Activated CD4-positive, alpha-beta T cell treated with anti-CD3 and anti-CD28 coated beads, Interleukin-2, amount 50 U/mL, for 4 hours (primary cell): ENCODE measurements at regions not wholly inside any gene's neighbourhood (a gene's known extent, or its start where the extent isn't known, plus 50 kb on each side); places are given as distances from the start of the nearest gene placed in this dataset.

Experiments
- DNase-seq, 2 experiments: peaks; one replicate each; pipeline ENCODE4 v3.0.0-alpha.2; 2020

GRCh38 chr14:86539361-86540070, 1009.6 kb downstream of the FLRT2 start:
- DNase-seq, result no peak

DNA sequence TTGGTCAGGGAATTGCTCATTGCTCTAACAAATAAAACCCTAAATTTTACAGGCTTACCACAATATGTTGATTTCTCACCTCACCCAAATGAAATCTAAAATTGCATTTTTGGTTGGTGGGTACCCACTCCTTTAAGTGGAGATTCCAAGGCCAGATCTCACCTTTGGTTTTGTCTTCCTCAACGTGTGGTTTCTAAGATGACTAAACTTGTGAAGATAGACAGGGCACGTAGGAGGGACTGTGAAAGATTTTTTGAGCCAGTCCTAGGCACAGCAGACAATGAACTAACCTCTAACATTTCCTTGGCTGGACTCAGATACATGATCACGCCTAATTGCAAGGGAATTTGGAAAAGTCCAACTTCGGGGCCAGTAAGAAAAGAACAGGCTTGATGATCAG, 1003.9 kb downstream of the FLRT2 start:
- no peak for DNase-seq

DNA sequence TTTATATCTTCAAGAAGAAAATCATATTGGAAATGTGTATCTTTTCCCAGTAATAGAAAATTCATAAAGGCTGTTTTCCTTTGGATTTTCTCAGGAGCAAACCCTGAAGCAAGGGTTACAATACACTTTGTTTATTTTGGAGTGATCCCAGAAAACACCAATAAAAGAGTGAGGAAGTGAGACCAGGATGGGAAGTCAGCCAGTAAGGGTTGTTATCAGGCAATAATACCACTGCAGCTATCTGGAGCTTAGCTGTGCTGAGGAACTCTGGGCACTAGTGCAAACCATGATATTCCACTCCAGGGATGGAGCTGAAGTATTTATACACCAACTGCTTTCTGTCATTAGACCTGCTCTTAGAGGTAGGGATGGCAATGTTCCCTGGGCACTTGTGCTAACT, 1002.3 kb downstream of the FLRT2 start:
- no peak for DNase-seq

DNA sequence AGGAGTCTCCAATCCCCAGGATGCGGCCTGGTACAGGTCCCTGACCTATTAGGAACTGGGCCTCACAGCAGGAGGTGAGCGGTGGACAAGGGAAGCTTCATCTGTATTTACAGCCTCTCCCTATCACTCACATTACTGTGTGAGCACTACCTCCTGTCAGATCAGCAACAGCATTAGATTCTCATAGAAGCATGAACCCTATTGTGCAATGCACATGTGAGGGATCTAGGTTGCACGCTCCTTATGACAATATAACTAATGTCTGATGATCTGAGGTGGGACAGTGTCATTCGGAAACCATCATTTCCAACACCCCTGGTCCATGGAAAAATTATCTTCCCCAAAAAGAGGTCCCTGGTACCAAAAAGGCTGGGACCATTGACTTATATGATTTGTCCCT, 1000.5 kb downstream of the FLRT2 start:
- no peak for DNase-seq

DNA sequence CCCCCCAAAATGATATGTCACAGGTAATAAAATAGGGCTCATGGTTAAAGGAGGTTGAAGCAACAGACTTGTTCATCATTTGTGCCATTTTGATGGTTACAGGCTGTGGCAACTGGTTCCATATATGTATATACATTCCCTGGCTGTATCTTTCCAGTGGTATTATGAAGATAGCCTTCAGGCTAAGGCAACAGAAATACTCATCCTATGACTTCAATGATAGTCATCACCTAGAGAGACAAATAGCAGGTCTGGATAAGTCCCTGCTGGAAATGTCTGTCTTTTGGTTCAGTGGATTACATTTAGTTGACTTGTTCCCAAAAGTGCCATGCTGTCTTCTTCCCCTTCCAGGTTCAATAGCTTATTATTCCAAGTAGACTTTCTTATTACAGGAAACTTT, 997.4 kb downstream of the FLRT2 start:
- no peak for DNase-seq

- DNase-seq, result no peak
Measured at GRCh38 chr14:86525673-86526072, 995.7 kb downstream of the FLRT2 start.

GRCh38 chr14:86521843-86522242, 991.9 kb downstream of the FLRT2 start:
- no peak for DNase-seq

DNA sequence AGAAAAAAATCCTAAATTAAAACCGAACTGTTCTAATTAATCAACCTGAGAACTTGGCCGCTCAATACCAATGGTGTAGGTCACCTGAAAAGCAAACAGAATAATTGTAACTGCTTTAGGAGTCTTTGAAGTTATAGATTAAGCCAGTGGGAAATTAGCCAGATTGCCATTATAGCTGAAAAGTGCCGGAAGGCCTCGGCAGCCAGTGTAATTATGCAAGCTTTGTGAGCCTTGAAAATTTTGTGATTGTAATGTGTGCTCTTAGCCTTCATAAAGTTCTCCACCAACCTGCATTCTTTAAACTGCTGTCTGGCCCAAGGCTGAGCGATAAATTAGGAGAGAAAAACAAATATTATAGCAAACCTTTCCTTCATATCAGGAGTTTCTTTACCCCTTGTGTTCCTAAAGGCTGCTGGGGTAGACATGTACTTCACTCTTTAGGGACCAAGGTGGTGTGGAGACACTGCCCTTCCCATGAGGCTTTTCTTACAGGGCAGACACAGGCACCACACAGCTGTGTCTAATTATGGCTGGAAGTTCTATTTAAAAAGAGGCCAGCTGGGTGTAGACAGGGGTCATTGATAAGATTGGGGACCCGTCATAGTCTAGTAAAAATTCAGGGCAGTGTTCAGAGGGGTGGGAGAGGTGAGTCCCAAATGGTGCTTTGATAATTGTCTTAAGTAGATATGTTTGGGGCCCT, 991.2 kb downstream of the FLRT2 start:
- no peak for DNase-seq

DNA sequence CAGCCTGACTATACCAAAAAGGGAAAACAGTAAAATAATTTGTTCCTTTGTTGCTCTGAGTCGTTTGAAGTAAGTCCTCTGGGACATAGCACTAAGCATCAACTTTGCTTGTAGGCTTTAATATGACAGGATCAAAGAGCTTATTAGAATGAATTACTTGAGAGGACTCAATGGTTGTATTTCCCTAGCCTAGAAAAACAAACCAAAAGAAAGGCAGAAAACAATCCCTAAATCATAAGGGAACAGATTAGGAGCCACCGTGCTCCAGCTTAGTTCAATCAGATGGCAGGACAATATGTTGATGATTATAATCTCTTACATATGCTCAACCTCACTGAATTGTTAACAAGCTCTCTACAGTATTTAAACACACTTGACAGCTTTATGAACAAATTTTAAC, 988.4 kb downstream of the FLRT2 start:
- no peak for DNase-seq

GRCh38 chr14:86515195-86515594, 985.3 kb downstream of the FLRT2 start:
- no peak for DNase-seq

- no peak for DNase-seq
Measured at GRCh38 chr14:86513564-86513963, 983.6 kb downstream of the FLRT2 start.

GRCh38 chr14:86513056-86513455, 983.1 kb downstream of the FLRT2 start:
- DNase-seq, result no peak

DNA sequence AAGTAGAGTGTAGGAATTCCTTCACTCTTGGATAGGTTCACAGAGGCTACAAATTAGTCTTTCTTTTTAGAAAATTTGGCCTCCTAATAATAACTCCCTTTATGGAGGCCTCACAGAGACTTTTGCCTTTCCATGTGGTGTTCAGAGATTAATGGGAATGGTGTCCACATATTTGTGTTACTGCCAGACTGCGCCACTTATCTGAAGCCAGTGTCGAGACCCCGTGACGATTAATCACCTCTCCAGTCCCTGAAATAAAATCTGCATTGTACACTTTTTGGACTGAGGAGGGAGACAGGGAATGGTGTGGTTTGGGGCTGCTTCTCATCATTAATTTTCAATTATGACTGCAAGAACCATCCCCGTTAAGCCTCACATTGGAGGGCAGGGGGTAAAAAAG, 980.5 kb downstream of the FLRT2 start:
- no peak for DNase-seq

GRCh38 chr14:86505808-86506207, 975.9 kb downstream of the FLRT2 start:
- no peak for DNase-seq

DNA sequence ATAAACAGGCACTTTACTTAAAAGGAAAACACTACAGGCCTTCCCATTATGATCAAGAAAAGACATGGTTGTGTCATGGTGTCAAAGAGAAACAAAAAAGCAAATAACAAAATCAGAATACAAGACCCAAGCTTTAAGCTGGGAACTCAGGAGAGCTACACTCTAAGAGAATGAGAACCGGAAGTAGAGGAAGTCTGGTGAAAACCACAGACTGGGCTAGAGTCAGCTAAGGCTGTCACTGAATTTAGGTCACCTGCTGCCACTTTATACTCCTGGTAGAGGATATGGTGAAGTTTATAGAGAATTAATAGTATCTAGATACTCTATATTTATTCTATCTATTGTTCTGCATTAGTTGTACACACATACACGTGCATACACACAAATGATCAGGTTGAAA, 971.7 kb downstream of the FLRT2 start:
- no peak for DNase-seq

- no peak for DNase-seq
Measured at GRCh38 chr14:86491743-86492142, 961.8 kb downstream of the FLRT2 start.

DNA sequence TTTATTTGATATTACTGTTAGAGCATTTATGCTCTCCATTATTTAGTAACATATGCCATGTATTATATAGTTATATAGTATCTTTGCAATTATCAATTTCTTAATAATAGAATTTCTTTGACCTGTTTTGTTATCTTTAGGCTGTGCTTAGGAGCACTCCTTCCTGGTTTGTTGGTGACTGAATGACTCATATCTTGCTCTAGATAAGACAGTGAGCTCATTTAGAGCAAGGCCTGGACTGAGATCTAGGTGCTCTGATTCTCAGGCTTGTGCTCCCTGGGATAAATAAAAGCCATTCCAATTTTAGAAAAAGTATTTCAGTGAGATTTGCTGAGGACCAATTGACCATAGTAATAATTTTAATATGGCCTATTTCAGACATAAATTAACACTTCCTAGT, 951.2 kb downstream of the FLRT2 start:
- no peak for DNase-seq

GRCh38 chr14:86464341-86464740, 934.4 kb downstream of the FLRT2 start:
- DNase-seq, result no peak

GRCh38 chr14:86462193-86462753, 932.3 kb downstream of the FLRT2 start:
- DNase-seq, result no peak

- DNase-seq, result no peak
Measured at GRCh38 chr14:86457481-86458135, 927.7 kb downstream of the FLRT2 start.

DNA sequence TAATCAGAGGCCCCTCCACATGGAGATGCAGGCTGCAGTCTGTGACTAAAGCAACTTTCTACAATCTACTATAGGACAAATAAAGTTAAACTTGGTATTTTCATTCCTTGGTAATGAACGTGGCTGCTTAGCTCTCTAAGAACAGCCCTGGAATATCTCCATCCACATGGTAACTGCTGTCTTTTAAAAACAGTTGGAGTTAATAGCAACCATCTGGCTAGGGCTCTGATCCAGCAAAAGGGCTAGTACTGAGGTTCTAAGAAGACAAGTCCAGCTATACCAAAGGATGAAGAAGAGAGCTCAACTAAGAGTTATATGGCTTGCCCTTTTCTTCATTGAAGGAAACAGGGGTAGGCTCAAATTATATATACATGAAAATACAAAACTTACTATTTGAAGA, 920.1 kb downstream of the FLRT2 start:
- no peak for DNase-seq

DNA sequence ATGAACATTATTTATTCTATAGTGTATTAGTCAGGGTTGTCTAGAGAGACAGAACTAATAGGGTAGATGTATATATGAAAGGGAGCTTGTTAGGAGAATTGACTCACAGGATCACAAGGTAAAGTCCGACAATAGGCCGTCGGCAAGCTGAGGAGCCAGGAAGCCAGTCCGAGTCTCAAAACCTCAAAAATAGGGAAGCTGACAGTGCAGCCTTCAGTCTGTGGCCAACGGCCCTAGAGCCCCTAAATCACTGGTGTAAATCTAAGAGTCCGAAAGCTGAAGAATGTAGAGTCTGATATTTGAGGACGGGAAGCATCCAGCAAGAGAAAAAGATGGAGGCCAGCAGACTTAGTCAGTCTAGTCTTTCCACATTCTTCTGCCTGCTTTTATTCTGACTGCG, 912.2 kb downstream of the FLRT2 start:
- DNase-seq, result no peak

DNA sequence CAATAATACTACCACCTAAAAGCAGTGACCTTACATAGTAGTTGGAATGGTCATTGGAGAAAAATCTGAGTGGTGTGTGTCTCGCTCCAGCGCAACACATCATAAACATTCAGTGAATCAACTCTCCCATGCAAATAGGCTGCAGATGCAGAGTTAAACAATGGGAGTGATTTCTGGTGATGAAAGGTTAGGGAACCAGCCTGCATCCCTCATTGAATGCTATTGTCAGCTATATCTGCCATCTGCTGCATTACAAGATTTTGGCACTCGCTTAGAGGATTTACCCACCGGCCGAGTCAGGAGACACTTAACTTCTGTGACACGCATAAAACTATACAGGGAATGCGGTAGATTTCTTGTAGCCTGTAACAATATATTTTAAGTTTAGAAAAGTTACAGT, 900.9 kb downstream of the FLRT2 start:
- DNase-seq, result no peak

DNA sequence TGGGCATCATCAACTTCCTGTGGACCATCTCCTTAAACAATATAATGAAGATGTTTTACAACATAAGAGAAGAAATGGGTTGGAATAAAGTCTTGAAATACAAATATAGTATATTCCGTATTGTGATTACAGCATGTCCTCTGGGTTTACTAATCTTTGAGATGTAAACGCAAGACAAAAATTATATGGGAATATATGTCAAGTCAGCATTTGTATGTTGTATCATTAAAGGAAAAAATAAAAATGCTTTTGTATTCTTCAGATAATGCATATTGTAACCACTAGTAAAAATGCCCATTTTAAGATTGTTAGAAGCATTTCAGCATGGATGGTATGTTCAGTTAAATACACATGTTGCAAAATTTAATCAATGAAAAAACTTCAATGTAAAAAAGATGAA, 893.3 kb downstream of the FLRT2 start:
- DNase-seq, result no peak
